Endodermal cell (in vitro differentiated cells): ENCODE measurements at regions not wholly inside any gene's neighbourhood (a gene's known extent, or its start where the extent isn't known, plus 50 kb on each side); places are given as distances from the start of the nearest gene placed in this dataset.
"Not testable (repeated sequence)": the region's sequence is repeated elsewhere in the genome, so short reads cannot be mapped to it uniquely, and the experiment has no call there.

Experiments
- DNase-seq: peaks from one replicate; pipeline ENCODE4 v3.0.0-alpha.2; 2017
- H3K27ac ChIP-seq: 2 replicates; pipeline ENCODE4 v1.5.1; 2013; ENCODE audit warnings: mild to moderate bottlenecking, low read depth, low read length, moderate library complexity
- H3K27me3 ChIP-seq: 2 replicates; pipeline ENCODE4 v1.6.1; 2013; ENCODE audit warnings: mild to moderate bottlenecking, low read length, moderate library complexity; ENCODE audit not compliant: insufficient read depth, control insufficient read depth, poor library complexity, severe bottlenecking
- H3K36me3 ChIP-seq: 2 replicates; pipeline ENCODE4 v1.7.0; 2013; ENCODE audit warnings: mild to moderate bottlenecking, low read length, moderate library complexity; ENCODE audit not compliant: control insufficient read depth, insufficient read depth
- H3K4me1 ChIP-seq: one replicate; pipeline ENCODE4 v1.7.0; 2013; ENCODE audit warnings: low read length; ENCODE audit not compliant: control insufficient read depth, insufficient read depth
- H3K4me3 ChIP-seq: 2 replicates; pipeline ENCODE4 v1.5.1; 2013; ENCODE audit warnings: mild to moderate bottlenecking, low read length, moderate library complexity
- H3K9ac ChIP-seq: 2 replicates; pipeline ENCODE4 v1.6.1; 2013; ENCODE audit warnings: mild to moderate bottlenecking, low read length, moderate library complexity; ENCODE audit not compliant: poor library complexity, severe bottlenecking; ENCODE audit errors: extremely low read depth
- H3K9me3 ChIP-seq: 2 replicates; pipeline ENCODE4 v1.6.1; 2013; ENCODE audit warnings: mild to moderate bottlenecking, low read length, moderate library complexity; ENCODE audit not compliant: control insufficient read depth
- H3K27ac Mint-ChIP-seq: 2 replicates; pipeline ENCODE4 v1.8.0; 2020; ENCODE audit warnings: mixed read lengths
- H3K27me3 Mint-ChIP-seq: 2 replicates; pipeline ENCODE4 v1.8.0; 2021; ENCODE audit warnings: mild to moderate bottlenecking, mixed read lengths; ENCODE audit not compliant: insufficient read depth
- H3K36me3 Mint-ChIP-seq: 2 replicates; pipeline ENCODE4 v1.8.0; 2020; ENCODE audit warnings: low read depth, mixed read lengths
- H3K4me1 Mint-ChIP-seq: 2 replicates; pipeline ENCODE4 v1.8.0; 2020; ENCODE audit warnings: mixed read lengths
- H3K4me3 Mint-ChIP-seq: 2 replicates; pipeline ENCODE4 v1.8.0; 2020; ENCODE audit warnings: mild to moderate bottlenecking, moderate library complexity, mixed read lengths
- H3K9me3 Mint-ChIP-seq: 2 replicates; pipeline ENCODE4 v1.8.0; 2020; ENCODE audit warnings: mild to moderate bottlenecking, mixed read lengths
- CTCF ChIP-seq: fragments of 200-600 bp; sonication (generic); conservative IDR thresholded peaks from 2 replicates; pipeline ENCODE4 v1.5.0; 2021; ENCODE audit warnings: antibody characterized with exemption, mild to moderate bottlenecking
- WGBS, 2 experiments: methylation state at CpG; one replicate each; pipeline versions ENCODE4 v1.1.5 to v1.1.7; 2013; ENCODE audit warnings: missing lambda C conversion rate in 2 of 2, mixed read lengths in 1 of 2; ENCODE audit not compliant: insufficient coverage in 1 of 2, insufficient read length in 1 of 2; 5-methylcytosine and 5-hydroxymethylcytosine counted together

- peaks cover 54% of the 10 kb centered on the region for H3K9me3 ChIP-seq
- not testable (repeated sequence) for H3K36me3 Mint-ChIP-seq, H3K27me3 ChIP-seq, H3K4me3 ChIP-seq, H3K4me3 Mint-ChIP-seq, H3K27ac ChIP-seq, DNase-seq, H3K9ac ChIP-seq, H3K36me3 ChIP-seq, H3K27ac Mint-ChIP-seq, H3K27me3 Mint-ChIP-seq, H3K4me1 ChIP-seq, H3K4me1 Mint-ChIP-seq
- WGBS, 2 experiments: 77 to 85% methylated on average over 8 of the region's 8 CpGs
- peaks cover 91% of the 10 kb centered on the region for H3K9me3 Mint-ChIP-seq
Measured at GRCh38 chr20:29781891-29782290, 1475.6 kb upstream of the DEFB115 start.

DNA sequence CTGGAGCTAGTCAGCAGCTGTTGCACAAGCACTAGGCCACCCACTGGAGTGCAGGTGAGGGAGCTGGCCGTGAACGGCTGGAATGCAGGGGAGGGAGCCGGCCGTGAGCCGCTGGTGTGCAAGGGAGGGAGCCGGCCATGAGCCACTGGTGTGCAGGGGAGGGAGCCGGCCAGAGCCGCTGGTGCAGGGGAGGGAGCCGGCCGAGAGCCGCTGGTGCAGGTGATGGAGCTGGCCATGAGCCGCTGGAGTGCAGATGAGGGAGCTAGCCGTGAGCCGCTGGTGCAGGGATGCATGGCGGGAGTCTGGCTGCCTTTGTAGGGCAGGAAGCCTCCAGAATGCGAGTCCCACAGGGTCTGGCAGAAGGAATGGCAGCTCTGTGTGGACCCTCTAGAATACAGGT, 1470.0 kb upstream of the DEFB115 start:
- not testable (repeated sequence) for H3K27me3 ChIP-seq, H3K9ac ChIP-seq, H3K4me3 ChIP-seq, H3K4me3 Mint-ChIP-seq, H3K27me3 Mint-ChIP-seq, H3K4me1 Mint-ChIP-seq, H3K36me3 Mint-ChIP-seq, H3K36me3 ChIP-seq, H3K27ac ChIP-seq, H3K27ac Mint-ChIP-seq, H3K4me1 ChIP-seq, DNase-seq
- WGBS, 2 experiments: 82% methylated on average over 4 to 16 of the region's 16 CpGs
- H3K9me3 ChIP-seq: peaks cover 41% of the 10 kb centered on the region
- peaks cover 90% of the 10 kb centered on the region for H3K9me3 Mint-ChIP-seq

DNA sequence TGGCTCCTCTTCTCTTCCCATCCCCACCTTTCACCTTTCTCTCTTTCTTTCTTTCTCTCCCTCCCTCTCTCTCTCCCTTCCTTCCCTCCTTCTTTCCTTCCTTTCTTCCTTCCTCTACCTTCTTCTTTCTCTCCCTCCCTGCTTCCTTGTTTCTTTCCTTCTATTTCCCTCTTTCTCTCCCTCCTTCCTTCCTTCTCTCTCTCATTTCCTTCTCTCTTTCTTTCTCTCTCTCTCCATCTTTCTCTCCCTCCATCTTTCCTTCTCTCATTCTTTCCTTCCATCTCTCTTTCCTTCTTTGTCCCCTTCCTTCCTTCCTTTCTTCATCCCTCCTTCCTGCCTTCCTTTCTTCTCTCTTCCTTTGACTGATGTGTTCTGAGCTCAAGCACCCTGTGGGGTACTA, 1467.0 kb upstream of the DEFB115 start:
- no peaks in the 10 kb centered on the region for H3K4me1 ChIP-seq
- no peak for TF ChIP-seq CTCF
- H3K27me3 ChIP-seq: no peaks in the 10 kb centered on the region
- no peaks in the 10 kb centered on the region for H3K4me1 Mint-ChIP-seq
- no peak overlapping the region for H3K4me3 Mint-ChIP-seq
- H3K27me3 Mint-ChIP-seq: peaks cover 1% of the 10 kb centered on the region
- peaks cover 25% of the 10 kb centered on the region for H3K9me3 ChIP-seq
- H3K36me3 ChIP-seq: no peaks in the 10 kb centered on the region
- H3K9me3 Mint-ChIP-seq: peaks cover 91% of the 10 kb centered on the region
- H3K27ac Mint-ChIP-seq: no peak overlapping the region
- H3K36me3 Mint-ChIP-seq: peaks cover under 1% of the 10 kb centered on the region
- H3K27ac ChIP-seq: no peak overlapping the region
- no peak for DNase-seq
- H3K4me3 ChIP-seq: no peak overlapping the region
- no peak overlapping the region for H3K9ac ChIP-seq

- H3K27me3 ChIP-seq, H3K9ac ChIP-seq, H3K4me1 ChIP-seq, H3K4me3 ChIP-seq, H3K27me3 Mint-ChIP-seq, H3K4me3 Mint-ChIP-seq, H3K36me3 Mint-ChIP-seq, H3K4me1 Mint-ChIP-seq, H3K27ac ChIP-seq, H3K27ac Mint-ChIP-seq, H3K36me3 ChIP-seq, DNase-seq: not testable (repeated sequence)
- 67% methylated on average over 4 of the region's 4 CpGs; no CpG with 5 or more reads in 1 of the 2 experiments for WGBS, 2 experiments
- H3K9me3 Mint-ChIP-seq: peaks cover 93% of the 10 kb centered on the region
- peaks cover 60% of the 10 kb centered on the region for H3K9me3 ChIP-seq
Measured at GRCh38 chr20:29831508-29831907, 1426.0 kb upstream of the DEFB115 start.

DNA sequence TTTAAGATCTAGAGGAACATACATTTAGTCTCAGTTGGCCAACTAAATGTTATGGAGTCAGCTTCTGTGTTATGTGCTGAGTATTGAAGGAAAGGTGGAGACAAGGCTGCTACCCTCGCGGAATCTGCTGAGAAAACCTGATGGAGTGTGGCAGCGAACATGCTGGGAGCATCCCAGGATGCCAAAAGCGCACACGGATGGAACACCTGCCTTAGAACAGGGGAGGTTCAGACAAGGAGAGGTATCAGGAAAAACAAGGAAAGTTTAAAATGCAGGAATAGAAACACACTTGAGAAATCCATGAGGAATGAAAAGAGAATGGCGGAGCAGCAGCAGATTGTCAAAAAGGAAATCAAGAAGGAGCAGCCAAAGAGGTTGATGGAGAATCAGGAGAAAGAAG, 1389.5 kb upstream of the DEFB115 start:
- 59 to 66% methylated on average over 6 of the region's 6 CpGs for WGBS, 2 experiments
- H3K9ac ChIP-seq, H3K27me3 Mint-ChIP-seq, H3K27ac Mint-ChIP-seq, H3K36me3 ChIP-seq, H3K4me3 ChIP-seq, DNase-seq, H3K27ac ChIP-seq, H3K4me3 Mint-ChIP-seq, H3K36me3 Mint-ChIP-seq, H3K4me1 ChIP-seq, H3K27me3 ChIP-seq, H3K4me1 Mint-ChIP-seq: not testable (repeated sequence)
- peaks cover 79% of the 10 kb centered on the region for H3K9me3 ChIP-seq
- H3K9me3 Mint-ChIP-seq: peaks cover 98% of the 10 kb centered on the region

DNA sequence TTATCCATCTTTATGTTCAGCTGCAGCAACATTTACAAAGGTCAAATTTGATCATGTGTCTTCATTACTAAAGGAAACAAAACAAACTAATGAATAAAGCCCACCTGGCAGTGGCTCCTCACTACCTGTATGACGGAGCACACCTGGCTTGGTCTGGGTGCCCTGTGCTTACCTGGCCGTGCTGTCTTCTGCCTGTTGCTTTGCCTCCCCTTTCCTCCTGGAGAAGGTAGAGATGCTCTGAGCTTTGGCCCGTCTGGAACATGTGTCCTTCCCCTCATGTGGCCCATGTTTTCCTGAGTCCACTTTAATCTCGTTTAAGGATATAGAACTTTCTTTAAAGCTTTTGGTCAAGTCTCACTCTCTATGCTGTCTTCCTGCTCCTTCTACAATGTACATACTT, 1388.8 kb upstream of the DEFB115 start:
- 68 to 75% methylated on average over 4 of the region's 4 CpGs for WGBS, 2 experiments

GRCh38 chr20:29871816-29872215, 1385.6 kb upstream of the DEFB115 start:
- peaks cover 95% of the 10 kb centered on the region for H3K9me3 Mint-ChIP-seq
- not testable (repeated sequence) for H3K27me3 Mint-ChIP-seq, H3K4me3 Mint-ChIP-seq, H3K27ac Mint-ChIP-seq, H3K27me3 ChIP-seq, H3K4me1 Mint-ChIP-seq, DNase-seq, H3K27ac ChIP-seq, H3K36me3 Mint-ChIP-seq, H3K36me3 ChIP-seq, H3K4me1 ChIP-seq, H3K4me3 ChIP-seq, H3K9ac ChIP-seq
- H3K9me3 ChIP-seq: peaks cover 66% of the 10 kb centered on the region
- 64 to 65% methylated on average over 2 of the region's 2 CpGs for WGBS, 2 experiments

More for the DNA sequence above, 1388.8 kb upstream of the DEFB115 start:
- H3K27me3 Mint-ChIP-seq, H3K27ac ChIP-seq, H3K27me3 ChIP-seq, H3K4me1 Mint-ChIP-seq, H3K27ac Mint-ChIP-seq, H3K4me3 Mint-ChIP-seq, DNase-seq, H3K9ac ChIP-seq, H3K36me3 Mint-ChIP-seq, H3K4me1 ChIP-seq, H3K4me3 ChIP-seq, H3K36me3 ChIP-seq: not testable (repeated sequence)
- H3K9me3 ChIP-seq: peaks cover 75% of the 10 kb centered on the region
- peaks cover 97% of the 10 kb centered on the region for H3K9me3 Mint-ChIP-seq
